ENCODE measurements at regions not wholly inside any gene's neighbourhood (a gene's known extent, or its start where the extent isn't known, plus 50 kb on each side); places are given as distances from the start of the nearest gene placed in this dataset.
A peak's percentile ranks its signal among the peaks of the same experiment; 100 is the strongest.

- H3K9me3 ChIP-seq, result peaks cover 0 to 4% (median 0%) of the 10 kb centered on the region in 12 donors
- H3K27ac ChIP-seq, result peak overlapping the region in 5 of 12 donors; percentile 4 to 32 (median 9)
- no peak overlapping the region for H3K4me3 ChIP-seq
- TF ChIP-seq, protein P1, sequence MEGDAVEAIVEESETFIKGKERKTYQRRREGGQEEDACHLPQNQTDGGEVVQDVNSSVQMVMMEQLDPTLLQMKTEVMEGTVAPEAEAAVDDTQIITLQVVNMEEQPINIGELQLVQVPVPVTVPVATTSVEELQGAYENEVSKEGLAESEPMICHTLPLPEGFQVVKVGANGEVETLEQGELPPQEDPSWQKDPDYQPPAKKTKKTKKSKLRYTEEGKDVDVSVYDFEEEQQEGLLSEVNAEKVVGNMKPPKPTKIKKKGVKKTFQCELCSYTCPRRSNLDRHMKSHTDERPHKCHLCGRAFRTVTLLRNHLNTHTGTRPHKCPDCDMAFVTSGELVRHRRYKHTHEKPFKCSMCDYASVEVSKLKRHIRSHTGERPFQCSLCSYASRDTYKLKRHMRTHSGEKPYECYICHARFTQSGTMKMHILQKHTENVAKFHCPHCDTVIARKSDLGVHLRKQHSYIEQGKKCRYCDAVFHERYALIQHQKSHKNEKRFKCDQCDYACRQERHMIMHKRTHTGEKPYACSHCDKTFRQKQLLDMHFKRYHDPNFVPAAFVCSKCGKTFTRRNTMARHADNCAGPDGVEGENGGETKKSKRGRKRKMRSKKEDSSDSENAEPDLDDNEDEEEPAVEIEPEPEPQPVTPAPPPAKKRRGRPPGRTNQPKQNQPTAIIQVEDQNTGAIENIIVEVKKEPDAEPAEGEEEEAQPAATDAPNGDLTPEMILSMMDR (IDR thresholded peaks at IDR 0.05), result no peak
- no peak for DNase-seq
- intact Hi-C loops (cut with DNase I), result loop anchor here in 1 of 10 donors (10.0 kb wide), 1 partner anchor 619 kb away; the partner anchor contains the start of gene EFNA5
- peaks cover 0 to 7% (median 0%) of the 10 kb centered on the region in 12 donors for H3K4me1 ChIP-seq
- peak; percentile 30 to 81 (median 64) for ATAC-seq
- WGBS, 4 donors, result 27 to 34% (median 32%) methylated on average over 2 of the region's 2 CpGs
- H3K27me3 ChIP-seq, result no peaks in the 10 kb centered on the region
- no peaks in the 10 kb centered on the region for H3K36me3 ChIP-seq
Observed at GRCh38 chr5:107056278-107056677, 614.5 kb downstream of the EFNA5 start.

DNA sequence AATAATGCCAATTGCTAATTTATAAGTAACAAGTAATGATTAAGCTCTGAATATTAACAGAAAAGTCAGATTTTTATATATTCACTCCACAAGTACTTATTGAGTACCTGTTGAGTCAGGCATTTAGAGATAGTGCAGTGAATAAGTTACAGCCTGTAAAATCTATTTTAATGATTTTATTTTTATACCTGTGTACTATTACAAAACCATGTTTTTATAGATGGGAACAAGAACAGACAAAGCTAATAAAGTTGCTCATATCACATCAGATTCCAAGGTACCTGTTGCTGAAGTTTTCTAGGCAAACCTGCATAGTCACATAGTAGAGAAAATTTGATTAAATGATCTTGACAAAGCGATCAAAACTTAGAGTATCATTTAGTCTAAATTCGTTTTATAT lies 623.7 kb downstream of the EFNA5 start:
- H3K27me3 ChIP-seq, result no peaks in the 10 kb centered on the region
- intact Hi-C loops (cut with DNase I), result no loop called here
- ATAC-seq (no peak), DNase-seq (no peak)
- H3K4me1 ChIP-seq, result peaks cover 0 to 5% (median 0%) of the 10 kb centered on the region in 12 donors
- 70 to 80% (median 77%) methylated on average over 2 of the region's 2 CpGs for WGBS, 4 donors
- H3K9me3 ChIP-seq, result peaks cover 0 to 4% (median 0%) of the 10 kb centered on the region in 12 donors
- H3K27ac ChIP-seq, result no peak overlapping the region
- no peaks in the 10 kb centered on the region for H3K36me3 ChIP-seq
- TF ChIP-seq POLR2A (IDR thresholded peaks at IDR 0.05), result no peak
- TF ChIP-seq, protein P1 (IDR thresholded peaks at IDR 0.05), result no peak
- H3K4me3 ChIP-seq, result no peak overlapping the region

GRCh38 chr5:107043665-107044064 lies 627.1 kb downstream of the EFNA5 start:
- no peak overlapping the region for H3K4me3 ChIP-seq
- WGBS, 4 donors, result 41 to 72% (median 59%) methylated on average over 1 of the region's 1 CpG
- no peaks in the 10 kb centered on the region for H3K9me3 ChIP-seq
- H3K27ac ChIP-seq, result no peak overlapping the region
- DNase-seq (no peak), ATAC-seq (peak in 1 of 4 donors; percentile 28)
- intact Hi-C loops (cut with DNase I), result no loop called here
- peaks cover 0 to 5% (median 0%) of the 10 kb centered on the region in 12 donors for H3K4me1 ChIP-seq
- no peaks in the 10 kb centered on the region for H3K27me3 ChIP-seq
- TF ChIP-seq POLR2A (IDR thresholded peaks at IDR 0.05), result no peak
- TF ChIP-seq, protein P1 (IDR thresholded peaks at IDR 0.05), result no peak
- H3K36me3 ChIP-seq, result no peaks in the 10 kb centered on the region

DNA sequence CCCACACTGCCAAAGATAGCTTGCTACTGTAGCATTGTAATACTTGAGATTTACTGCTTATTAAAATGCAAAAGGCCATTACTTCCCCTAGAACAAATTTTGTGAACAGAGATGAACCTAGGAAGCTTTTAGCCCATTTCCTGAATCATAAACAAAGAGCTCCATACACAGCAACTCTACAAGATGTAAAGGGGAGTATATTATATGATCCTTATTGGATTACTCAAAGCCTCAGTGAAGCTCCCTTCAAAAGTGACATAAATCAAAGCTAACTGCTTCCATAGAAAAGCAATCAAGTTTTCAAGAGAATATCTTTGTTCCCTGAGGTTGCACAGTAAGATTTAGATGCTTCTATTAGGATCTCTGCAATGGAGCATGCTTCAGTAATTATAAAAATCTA lies 629.8 kb downstream of the EFNA5 start:
- no peak for TF ChIP-seq POLR2A (IDR thresholded peaks at IDR 0.05)
- TF ChIP-seq, protein P1 (IDR thresholded peaks at IDR 0.05), result no peak

More for the DNA sequence above, 629.8 kb downstream of the EFNA5 start:
- no peaks in the 10 kb centered on the region for H3K27me3 ChIP-seq
- no peak overlapping the region for H3K27ac ChIP-seq
- H3K36me3 ChIP-seq, result no peaks in the 10 kb centered on the region
- no peak for ATAC-seq
- H3K4me1 ChIP-seq, result peaks cover 0 to 5% (median 0%) of the 10 kb centered on the region in 12 donors
- H3K4me3 ChIP-seq, result no peak overlapping the region
- intact Hi-C loops (cut with DNase I), result no loop called here
- no peak for DNase-seq
- H3K9me3 ChIP-seq, result peaks cover 0 to 4% (median 0%) of the 10 kb centered on the region in 12 donors
